GM10266 (cell line): ENCODE measurements at regions not wholly inside any gene's neighbourhood (a gene's known extent, or its start where the extent isn't known, plus 50 kb on each side); places are given as distances from the start of the nearest gene placed in this dataset.
"Not testable (repeated sequence)": the region's sequence is repeated elsewhere in the genome, so short reads cannot be mapped to it uniquely, and the experiment has no call there.

Experiments
- DNase-seq: peaks from one replicate; pipeline ENCODE4 v3.0.0; 2012; ENCODE audit errors: extremely low spot score
- CTCF ChIP-seq: IDR thresholded peaks from 2 replicates; pipeline ENCODE4 v1.5.1; 2012; ENCODE audit warnings: mild to moderate bottlenecking, low read depth; ENCODE audit not compliant: control insufficient read depth, insufficient read depth; ENCODE audit errors: missing control alignments

GRCh38 chr1:213457733-213458132 lies 406.7 kb downstream of the RPS6KC1 start:
- TF ChIP-seq CTCF = no peak
- no peak for DNase-seq

- not testable (repeated sequence) for DNase-seq
Observed at GRCh38 chr1:213462374-213462773, 411.3 kb downstream of the RPS6KC1 start.

GRCh38 chr1:213464786-213465460 lies 413.9 kb downstream of the RPS6KC1 start:
- TF ChIP-seq CTCF = no peak
- DNase-seq = no peak

GRCh38 chr1:213466541-213466940 lies 415.5 kb downstream of the RPS6KC1 start:
- DNase-seq = no peak
- no peak for TF ChIP-seq CTCF

- no peak for DNase-seq
- TF ChIP-seq CTCF = no peak
Observed at GRCh38 chr1:213474054-213474453, 423.0 kb downstream of the RPS6KC1 start.

- TF ChIP-seq CTCF = no peak
- DNase-seq = no peak
Observed at GRCh38 chr1:213481395-213481794, 430.4 kb downstream of the RPS6KC1 start.

GRCh38 chr1:213484333-213484732 lies 433.3 kb downstream of the RPS6KC1 start:
- DNase-seq = no peak
- no peak for TF ChIP-seq CTCF

GRCh38 chr1:213484758-213485157 lies 433.7 kb downstream of the RPS6KC1 start:
- TF ChIP-seq CTCF = no peak
- DNase-seq = no peak
